HG03565 (cell line): ENCODE measurements at regions not wholly inside any gene's neighbourhood (a gene's known extent, or its start where the extent isn't known, plus 50 kb on each side); places are given as distances from the start of the nearest gene placed in this dataset.

Experiments
- ATAC-seq: cut with Tn5 transposase; IDR thresholded peaks from one replicate; pipeline ENCODE4 v1.9.1; 2021; ENCODE audit warnings: mild to moderate bottlenecking, moderate library complexity; ENCODE audit not compliant: unreplicated experiment

DNA sequence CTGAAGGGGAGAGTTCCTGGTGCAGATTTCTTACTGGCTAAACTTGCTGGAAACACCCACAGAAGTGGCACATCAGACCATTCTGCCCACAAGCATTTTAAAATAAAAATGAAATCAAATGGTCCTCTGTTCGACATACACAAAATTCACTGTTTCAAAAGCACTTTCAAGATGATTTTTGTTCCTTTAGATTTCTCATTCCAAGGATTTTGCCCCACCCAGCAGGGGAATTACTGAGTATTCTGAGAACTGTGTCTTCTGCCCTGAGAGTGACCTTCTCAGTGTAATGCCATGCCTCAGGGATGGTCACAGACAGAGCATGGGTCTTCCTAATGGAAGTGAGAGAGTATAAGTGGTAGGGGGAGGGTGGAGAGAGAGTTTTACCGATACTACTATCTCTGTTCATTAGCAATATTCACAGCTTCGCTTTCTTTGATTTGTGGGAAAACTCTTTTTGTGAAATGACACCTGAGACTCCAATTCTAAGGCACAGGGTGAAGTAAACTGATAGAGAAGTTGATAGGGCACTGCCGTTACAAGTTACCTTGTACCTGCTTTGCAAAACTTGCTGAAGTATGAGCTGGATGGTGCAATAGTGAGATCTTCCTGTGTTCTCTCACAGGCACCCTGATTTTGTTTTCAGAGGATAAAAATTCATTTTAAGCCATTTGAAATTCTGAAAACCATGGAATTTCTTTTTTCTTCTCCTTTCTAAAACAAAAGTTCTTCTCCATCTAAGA is 95.8 kb upstream of the CD180 start:
- ATAC-seq, result no peak

DNA sequence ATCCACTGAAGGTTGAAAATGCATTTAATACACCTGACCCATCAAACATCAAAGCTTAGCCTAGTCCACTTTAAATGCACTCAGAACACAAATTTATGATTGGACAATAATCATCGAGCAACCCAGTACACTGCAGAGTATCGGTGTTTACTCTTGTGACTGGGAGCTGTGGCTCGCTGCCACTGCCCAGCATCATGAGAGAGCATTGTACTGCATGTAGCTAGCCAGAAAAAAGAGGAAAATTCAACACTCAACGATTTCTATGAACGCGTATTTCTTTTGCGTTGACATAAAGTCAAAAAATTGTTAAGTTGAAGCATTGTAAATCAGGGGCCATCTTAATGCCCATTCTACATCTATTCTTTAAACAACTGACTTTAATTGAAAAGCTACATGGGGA is 95.1 kb upstream of the CD180 start:
- no peak for ATAC-seq

- no peak for ATAC-seq
These were observed 94.5 kb upstream of the CD180 start for GRCh38 chr5:67291066-67291465.

GRCh38 chr5:67290655-67291054 is 94.1 kb upstream of the CD180 start:
- no peak for ATAC-seq

GRCh38 chr5:67289763-67290521 is 93.3 kb upstream of the CD180 start:
- ATAC-seq, result no peak

GRCh38 chr5:67287510-67288268 is 91.1 kb upstream of the CD180 start:
- ATAC-seq, result no peak

DNA sequence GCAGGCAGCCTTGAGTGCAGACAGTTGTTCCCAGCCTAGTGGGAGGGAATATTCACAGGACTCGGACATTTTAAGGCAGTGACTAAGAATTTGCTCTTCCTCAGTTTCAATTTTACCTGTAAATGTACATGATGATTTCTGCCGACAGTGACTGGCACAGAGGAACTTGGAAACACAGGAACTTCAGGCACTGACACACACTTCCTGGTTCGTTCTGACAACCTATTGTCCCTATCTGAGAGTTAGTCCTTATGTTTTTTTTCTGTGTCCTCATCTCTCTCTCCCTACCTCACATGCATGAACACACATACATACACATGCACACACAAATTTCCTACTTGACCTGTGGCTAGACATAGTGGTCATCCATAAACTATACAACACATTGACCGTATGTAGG is 89.4 kb upstream of the CD180 start:
- ATAC-seq, result no peak

GRCh38 chr5:67283988-67284487 is 87.4 kb upstream of the CD180 start:
- no peak for ATAC-seq

- no peak for ATAC-seq
These were observed 86.8 kb upstream of the CD180 start for GRCh38 chr5:67283275-67283987.

GRCh38 chr5:67281874-67282273 is 85.3 kb upstream of the CD180 start:
- no peak for ATAC-seq

- ATAC-seq, result no peak
These were observed 77.2 kb upstream of the CD180 start for GRCh38 chr5:67273689-67274356.

DNA sequence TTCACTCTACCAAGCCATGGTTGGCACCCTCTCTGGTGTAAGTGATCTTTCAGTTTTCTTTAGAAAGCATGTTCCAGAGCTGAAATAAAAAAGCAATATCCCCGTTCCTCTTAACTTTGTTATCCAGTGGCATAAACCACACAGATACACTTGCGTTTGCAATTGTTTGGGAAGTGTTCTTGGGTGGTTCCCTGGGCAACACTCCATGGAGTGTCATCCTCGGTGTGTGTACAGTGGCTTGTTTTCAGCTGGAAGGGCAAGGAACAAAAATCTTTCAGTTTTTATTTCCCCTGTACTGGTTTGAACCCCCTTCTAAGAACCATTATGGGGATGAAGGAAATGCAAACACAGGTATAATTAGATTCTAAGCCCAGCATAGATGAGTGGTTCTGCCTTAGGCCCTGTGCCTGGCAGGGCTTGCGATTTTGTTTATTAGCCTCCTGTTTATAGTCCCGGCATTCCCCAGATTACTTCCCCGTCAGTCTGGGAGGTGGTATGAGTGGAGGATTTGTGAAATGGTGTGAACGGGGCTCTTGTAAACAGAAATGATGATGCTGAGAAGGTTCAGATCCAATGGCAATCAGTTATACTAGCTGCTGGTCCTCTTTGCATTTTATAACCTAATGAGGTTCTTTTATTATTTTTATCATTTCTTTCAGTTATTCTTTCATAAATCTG is 76.0 kb upstream of the CD180 start:
- ATAC-seq, result no peak

DNA sequence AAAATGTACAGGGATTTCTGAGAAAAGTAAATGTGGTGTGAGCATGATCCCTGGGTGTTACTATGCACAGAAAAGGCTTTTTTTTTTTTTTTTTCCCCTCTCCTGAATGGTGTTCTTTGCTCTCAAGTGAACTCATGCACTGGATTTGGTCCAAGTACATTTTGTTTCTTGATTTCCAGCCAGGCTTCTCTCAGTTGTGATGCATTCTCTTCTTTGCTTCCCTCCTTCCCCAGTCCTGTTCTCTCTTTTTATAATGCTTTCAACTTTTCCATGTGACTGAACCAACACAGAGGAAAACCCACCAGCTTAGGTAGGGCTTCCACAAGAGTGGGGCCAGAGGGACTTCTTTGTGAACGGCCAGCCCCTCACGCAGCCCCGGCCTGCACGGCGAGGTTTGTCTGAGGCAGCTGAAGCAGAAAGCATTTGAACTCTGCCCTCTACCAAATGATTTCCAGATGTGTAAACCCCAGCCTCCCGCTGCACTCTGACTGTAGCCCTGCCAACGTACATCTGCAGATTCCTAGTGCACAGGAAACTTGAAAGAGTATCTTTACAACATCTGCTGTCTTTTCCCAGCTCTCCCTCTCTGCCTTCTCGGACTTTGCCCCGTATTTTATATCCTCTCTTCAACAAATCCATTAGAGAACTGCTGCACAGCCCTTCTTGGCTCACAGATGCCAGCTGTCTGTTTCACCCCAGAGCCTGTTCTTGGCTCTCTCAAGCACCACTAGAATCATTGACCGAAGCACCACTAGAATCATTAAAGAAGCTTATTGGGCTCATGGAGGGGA is 71.8 kb upstream of the CD180 start:
- ATAC-seq, result no peak

- no peak for ATAC-seq
These were observed 71.1 kb upstream of the CD180 start for GRCh38 chr5:67267512-67268216.

- no peak for ATAC-seq
These were observed 70.2 kb upstream of the CD180 start for GRCh38 chr5:67266654-67267350.

- no peak for ATAC-seq
These were observed 69.4 kb upstream of the CD180 start for GRCh38 chr5:67265951-67266350.

DNA sequence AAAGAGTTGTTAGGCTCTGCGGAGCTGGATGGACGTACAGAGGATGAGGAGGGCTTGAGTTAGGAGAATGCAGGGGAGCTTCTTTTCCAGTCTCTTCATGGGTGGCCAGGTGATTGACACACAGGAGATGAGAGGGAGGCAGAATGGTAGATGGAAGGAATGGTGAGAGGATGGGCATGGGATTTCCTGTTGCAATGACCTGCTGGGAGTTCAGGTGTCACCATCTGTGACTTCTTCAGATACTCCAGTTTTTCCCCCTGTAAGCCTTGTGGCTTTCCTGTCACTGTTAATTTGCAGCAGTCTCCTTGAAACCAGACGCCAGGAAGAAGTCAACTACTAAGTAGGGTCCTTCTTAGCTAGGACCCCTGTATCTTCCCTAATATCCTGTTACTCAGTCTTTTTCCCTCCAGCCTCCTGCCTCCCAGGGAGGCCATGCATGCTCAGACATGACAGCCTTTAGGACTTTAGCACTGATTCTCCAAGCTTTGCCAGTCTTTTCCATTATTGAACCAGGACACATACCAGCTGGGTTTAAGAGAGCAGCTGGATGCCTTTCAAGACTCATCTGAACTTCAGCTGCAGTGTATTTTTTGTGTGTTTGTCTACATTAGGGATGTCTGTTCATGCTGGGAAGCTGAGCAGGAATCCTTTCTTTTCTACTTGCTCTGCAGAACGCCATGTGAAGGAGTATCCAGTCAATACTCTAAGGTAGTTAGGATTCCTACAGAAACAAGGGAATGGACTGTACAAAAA is 67.2 kb upstream of the CD180 start:
- ATAC-seq, result no peak
